GM12891 (cell line): ENCODE measurements at regions not wholly inside any gene's neighbourhood (a gene's known extent, or its start where the extent isn't known, plus 50 kb on each side); places are given as distances from the start of the nearest gene placed in this dataset.

Source experiments
- POLR2A ChIP-seq: IDR thresholded peaks from 2 replicates; pipeline ENCODE4 v1.6.1; 2011; ENCODE audit warnings: low read depth, low read length, control low read depth
- POLR2AphosphoS5 ChIP-seq: IDR thresholded peaks from 2 replicates; pipeline ENCODE4 v1.6.1; 2011; ENCODE audit warnings: low read depth, low read length, control low read depth
- TAF1 ChIP-seq: IDR thresholded peaks from 2 replicates; pipeline ENCODE4 v1.6.1; 2011; ENCODE audit warnings: low read depth, low read length, control low read depth

- no peak for TF ChIP-seq POLR2A
- no peak for TF ChIP-seq TAF1
- TF ChIP-seq POLR2AphosphoS5 = no peak
Observed at GRCh38 chr20:17093782-17094181, 133.1 kb upstream of the PCSK2 start.
